ENCODE measurements at regions not wholly inside any gene's neighbourhood (a gene's known extent, or its start where the extent isn't known, plus 50 kb on each side); places are given as distances from the start of the nearest gene placed in this dataset.

GRCh38 chr5:113761594-113761993, 248.1 kb downstream of the YTHDC2 start:
- H3K9me3 ChIP-seq (replicated peaks; ENCODE audit: control insufficient read depth, insufficient read depth, low read depth, low read length) = no peaks in the 10 kb centered on the region
- H3K4me1 ChIP-seq (replicated peaks in 1 of 2; ENCODE audit: control insufficient read depth in 2 of 2, insufficient read depth in 2 of 2, low read length in 2 of 2) = no peaks in the 10 kb centered on the region
- no peaks in the 10 kb centered on the region for H3K36me3 ChIP-seq (ENCODE audit: control insufficient read depth, insufficient read depth, low read length)
- no peak overlapping the region for H2AFZ ChIP-seq (ENCODE audit: low read depth, low read length)
- intact Hi-C loops (cut with micrococcal nuclease) (no loop called here), in situ Hi-C loops (cut with MboI) (no loop called here)
- H3K27me3 ChIP-seq (ENCODE audit: control insufficient read depth in 2 of 2, insufficient read depth in 2 of 2, low read length in 2 of 2) = no peaks in the 10 kb centered on the region
- no peak for ATAC-seq
- H4K20me1 ChIP-seq (replicated peaks; ENCODE audit: control insufficient read depth, insufficient read depth, low read length) = no peaks in the 10 kb centered on the region
- ChIA-PET POLR2A (no interaction called here), CTCF (ENCODE audit: low intra/inter-chr PET ratio) (no interaction called here)
- no peak for DNase-seq (ENCODE audit: extremely low read depth in 1 of 4, low spot score in 3 of 4)
- H3K9ac ChIP-seq (ENCODE audit: insufficient read depth in 1 of 2, low read depth in 2 of 2, low read length in 2 of 2) = no peak overlapping the region
- no peaks in the 10 kb centered on the region for H3K9me1 ChIP-seq (ENCODE audit: control insufficient read depth, insufficient read depth, low read length)
- no peak overlapping the region for H3K4me2 ChIP-seq (ENCODE audit: insufficient read depth, low read length)
- BruUV-seq (replicated peaks) = no TSS peak
- TF ChIP-seq SP1 (CRISPR knock-in tag; IDR thresholded peaks at IDR 0.05) = no peak
- no peak for TF ChIP-seq JUNB (CRISPR knock-in tag; conservative IDR thresholded peaks at IDR 0.05)
- no peak for TF ChIP-seq BRD4 (IDR thresholded peaks at IDR 0.05)
- TF ChIP-seq CBFA2T2 (conservative IDR thresholded peaks at IDR 0.05) = no peak
- TF ChIP-seq SMARCC2 (IDR thresholded peaks at IDR 0.05; ENCODE audit: low read depth) = no peak
- no peak for TF ChIP-seq PHF8 (IDR thresholded peaks at IDR 0.05; ENCODE audit: borderline replicate concordance, low read length)
- TF ChIP-seq ZNF24 (IDR thresholded peaks at IDR 0.05) = no peak
- TF ChIP-seq HDAC6 (IDR thresholded peaks at IDR 0.05; ENCODE audit: low read depth, low read length) = no peak
- TF ChIP-seq FOXK1 (CRISPR knock-in tag; IDR thresholded peaks at IDR 0.05; ENCODE audit: borderline replicate concordance) = no peak
- no peak for TF ChIP-seq ZC3H4 (CRISPR knock-in tag; IDR thresholded peaks at IDR 0.05; ENCODE audit: borderline replicate concordance)
- no peak for TF ChIP-seq ZBTB49 (CRISPR knock-in tag; IDR thresholded peaks at IDR 0.05; ENCODE audit: borderline replicate concordance)
- no peak for TF ChIP-seq TCF3 (CRISPR knock-in tag; IDR thresholded peaks at IDR 0.05)
- no peak for TF ChIP-seq NFRKB (IDR thresholded peaks at IDR 0.05; ENCODE audit: low read depth)
- H3K27ac ChIP-seq (ENCODE audit: extremely low read depth, low read depth, low read length) = no peak overlapping the region
- 0% methylated on average over 1 of the region's 1 CpG for WGBS (ENCODE audit: insufficient coverage, low coverage, missing lambda C conversion rate)
- H3K4me3 ChIP-seq = no peak overlapping the region
- no peaks in the 10 kb centered on the region for H3K79me2 ChIP-seq (ENCODE audit: control insufficient read depth, insufficient read depth, low read length)
- no peak for FAIRE-seq
